ENCODE measurements at regions not wholly inside any gene's neighbourhood (a gene's known extent, or its start where the extent isn't known, plus 50 kb on each side); places are given as distances from the start of the nearest gene placed in this dataset.

- H3K36me3 ChIP-seq (ENCODE audit: insufficient read depth, insufficient read length, low read length), result no peaks in the 10 kb centered on the region
- H3K4me3 ChIP-seq (ENCODE audit: insufficient read length, low read depth), result no peak overlapping the region
- no peak for DNase-seq (ENCODE audit: low read depth, low spot score)
- no peaks in the 10 kb centered on the region for H3K4me1 ChIP-seq (ENCODE audit: insufficient read depth, insufficient read length)
- TF ChIP-seq SUZ12 (IDR thresholded peaks at IDR 0.05; ENCODE audit: extremely low read depth, insufficient read depth, insufficient read length), result no peak
- TF ChIP-seq ZNF274 (IDR thresholded peaks at IDR 0.05; ENCODE audit: low read depth, low read length), result no peak
- no peak for TF ChIP-seq YY1 (IDR thresholded peaks at IDR 0.05; ENCODE audit: insufficient read depth, insufficient read length)
- H3K27me3 ChIP-seq (ENCODE audit: insufficient read depth, insufficient read length), result no peaks in the 10 kb centered on the region
- no peak overlapping the region for H3K9ac ChIP-seq (ENCODE audit: insufficient read length, low read depth)
- H3K9me3 ChIP-seq (ENCODE audit: insufficient read depth, low read length), result no peaks in the 10 kb centered on the region
These were observed 630.1 kb upstream of the KLF4 start for GRCh38 chr9:108119530-108120113.

- Histone ChIP-seq H3K4me1 (ENCODE audit: insufficient read depth, insufficient read length) (no peaks in the 10 kb centered on the region), H3K9me3 (ENCODE audit: insufficient read depth, low read length) (no peaks in the 10 kb centered on the region), H3K27me3 (ENCODE audit: insufficient read depth, insufficient read length) (no peaks in the 10 kb centered on the region), H3K4me3 (ENCODE audit: insufficient read length, low read depth) (no peak overlapping the region), H3K36me3 (ENCODE audit: insufficient read depth, insufficient read length, low read length) (no peaks in the 10 kb centered on the region), H3K9ac (ENCODE audit: insufficient read length, low read depth) (no peak overlapping the region)
- DNase-seq (ENCODE audit: low read depth, low spot score), result no peak
- TF ChIP-seq YY1 (IDR thresholded peaks at IDR 0.05; ENCODE audit: insufficient read depth, insufficient read length), result no peak
- TF ChIP-seq SUZ12 (IDR thresholded peaks at IDR 0.05; ENCODE audit: extremely low read depth, insufficient read depth, insufficient read length), result no peak
- no peak for TF ChIP-seq ZNF274 (IDR thresholded peaks at IDR 0.05; ENCODE audit: low read depth, low read length)
These were observed 628.2 kb upstream of the KLF4 start for GRCh38 chr9:108117795-108118194.

- Histone ChIP-seq H3K9ac (ENCODE audit: insufficient read length, low read depth) (no peak overlapping the region), H3K4me3 (ENCODE audit: insufficient read length, low read depth) (no peak overlapping the region), H3K4me1 (ENCODE audit: insufficient read depth, insufficient read length) (no peaks in the 10 kb centered on the region), H3K9me3 (ENCODE audit: insufficient read depth, low read length) (no peaks in the 10 kb centered on the region), H3K36me3 (ENCODE audit: insufficient read depth, insufficient read length, low read length) (no peaks in the 10 kb centered on the region), H3K27me3 (ENCODE audit: insufficient read depth, insufficient read length) (no peaks in the 10 kb centered on the region)
- TF ChIP-seq SUZ12 (IDR thresholded peaks at IDR 0.05; ENCODE audit: extremely low read depth, insufficient read depth, insufficient read length) (no peak), ZNF274 (IDR thresholded peaks at IDR 0.05; ENCODE audit: low read depth, low read length) (no peak), YY1 (IDR thresholded peaks at IDR 0.05; ENCODE audit: insufficient read depth, insufficient read length) (no peak)
- no peak for DNase-seq (ENCODE audit: low read depth, low spot score)
These were observed 627.7 kb upstream of the KLF4 start for GRCh38 chr9:108117306-108117705.

- TF ChIP-seq ZNF274 (IDR thresholded peaks at IDR 0.05; ENCODE audit: low read depth, low read length) (no peak), SUZ12 (IDR thresholded peaks at IDR 0.05; ENCODE audit: extremely low read depth, insufficient read depth, insufficient read length) (no peak), YY1 (IDR thresholded peaks at IDR 0.05; ENCODE audit: insufficient read depth, insufficient read length) (no peak)
- Histone ChIP-seq H3K9ac (ENCODE audit: insufficient read length, low read depth) (no peak overlapping the region), H3K4me3 (ENCODE audit: insufficient read length, low read depth) (no peak overlapping the region), H3K36me3 (ENCODE audit: insufficient read depth, insufficient read length, low read length) (no peaks in the 10 kb centered on the region), H3K4me1 (ENCODE audit: insufficient read depth, insufficient read length) (no peaks in the 10 kb centered on the region), H3K27me3 (ENCODE audit: insufficient read depth, insufficient read length) (no peaks in the 10 kb centered on the region), H3K9me3 (ENCODE audit: insufficient read depth, low read length) (no peaks in the 10 kb centered on the region)
- DNase-seq (ENCODE audit: low read depth, low spot score), result no peak
These were observed 624.0 kb upstream of the KLF4 start for GRCh38 chr9:108113596-108113995.

- no peaks in the 10 kb centered on the region for H3K36me3 ChIP-seq (ENCODE audit: insufficient read depth, insufficient read length, low read length)
- H3K4me3 ChIP-seq (ENCODE audit: insufficient read length, low read depth), result no peak overlapping the region
- TF ChIP-seq YY1 (IDR thresholded peaks at IDR 0.05; ENCODE audit: insufficient read depth, insufficient read length) (no peak), SUZ12 (IDR thresholded peaks at IDR 0.05; ENCODE audit: extremely low read depth, insufficient read depth, insufficient read length) (no peak), ZNF274 (IDR thresholded peaks at IDR 0.05; ENCODE audit: low read depth, low read length) (no peak)
- H3K4me1 ChIP-seq (ENCODE audit: insufficient read depth, insufficient read length), result no peaks in the 10 kb centered on the region
- no peaks in the 10 kb centered on the region for H3K27me3 ChIP-seq (ENCODE audit: insufficient read depth, insufficient read length)
- no peak overlapping the region for H3K9ac ChIP-seq (ENCODE audit: insufficient read length, low read depth)
- no peaks in the 10 kb centered on the region for H3K9me3 ChIP-seq (ENCODE audit: insufficient read depth, low read length)
- DNase-seq (ENCODE audit: low read depth, low spot score), result no peak
These were observed 620.5 kb upstream of the KLF4 start for GRCh38 chr9:108109927-108110690.

GRCh38 chr9:108108852-108109448 lies 619.4 kb upstream of the KLF4 start:
- Histone ChIP-seq H3K4me1 (ENCODE audit: insufficient read depth, insufficient read length) (no peaks in the 10 kb centered on the region), H3K27me3 (ENCODE audit: insufficient read depth, insufficient read length) (no peaks in the 10 kb centered on the region), H3K9me3 (ENCODE audit: insufficient read depth, low read length) (no peaks in the 10 kb centered on the region), H3K9ac (ENCODE audit: insufficient read length, low read depth) (no peak overlapping the region), H3K4me3 (ENCODE audit: insufficient read length, low read depth) (no peak overlapping the region), H3K36me3 (ENCODE audit: insufficient read depth, insufficient read length, low read length) (no peaks in the 10 kb centered on the region)
- DNase-seq (ENCODE audit: low read depth, low spot score), result no peak
- no peak for TF ChIP-seq ZNF274 (IDR thresholded peaks at IDR 0.05; ENCODE audit: low read depth, low read length)
- no peak for TF ChIP-seq YY1 (IDR thresholded peaks at IDR 0.05; ENCODE audit: insufficient read depth, insufficient read length)
- TF ChIP-seq SUZ12 (IDR thresholded peaks at IDR 0.05; ENCODE audit: extremely low read depth, insufficient read depth, insufficient read length), result no peak

- no peak for DNase-seq (ENCODE audit: low read depth, low spot score)
- TF ChIP-seq SUZ12 (IDR thresholded peaks at IDR 0.05; ENCODE audit: extremely low read depth, insufficient read depth, insufficient read length) (no peak), YY1 (IDR thresholded peaks at IDR 0.05; ENCODE audit: insufficient read depth, insufficient read length) (no peak), ZNF274 (IDR thresholded peaks at IDR 0.05; ENCODE audit: low read depth, low read length) (no peak)
- Histone ChIP-seq H3K9me3 (ENCODE audit: insufficient read depth, low read length) (no peaks in the 10 kb centered on the region), H3K27me3 (ENCODE audit: insufficient read depth, insufficient read length) (no peaks in the 10 kb centered on the region), H3K4me1 (ENCODE audit: insufficient read depth, insufficient read length) (no peaks in the 10 kb centered on the region), H3K9ac (ENCODE audit: insufficient read length, low read depth) (no peak overlapping the region), H3K36me3 (ENCODE audit: insufficient read depth, insufficient read length, low read length) (no peaks in the 10 kb centered on the region), H3K4me3 (ENCODE audit: insufficient read length, low read depth) (no peak overlapping the region)
These were observed 618.8 kb upstream of the KLF4 start for GRCh38 chr9:108108280-108108851.

Measured in NT2/D1 (cell line).